B cell (primary cell): ENCODE measurements at regions not wholly inside any gene's neighbourhood (a gene's known extent, or its start where the extent isn't known, plus 50 kb on each side); places are given as distances from the start of the nearest gene placed in this dataset.

Experiments
- ATAC-seq: fragments of 200-7000 bp; cut with Tn5 transposase; one replicate; pipeline ENCODE4 v1.10.0; 2021; ENCODE audit warnings: low read depth, mild to moderate bottlenecking, moderate number of reproducible peaks, moderate library complexity
- CTCF ChIA-PET: fragments of 350-600 bp; sonication (Branson Sonifier 250); formaldehyde crosslinking; loops from one replicate; lab custom pipeline; 2021; ENCODE audit warnings: antibody characterized with exemption, inconsistent platforms; lab: Charles Lee
- POLR2A ChIA-PET: fragments of 350-600 bp; sonication (Branson Sonifier 250); formaldehyde crosslinking; loops from one replicate; lab custom pipeline; 2021; ENCODE audit warnings: antibody characterized with exemption; lab: Charles Lee
- DNase-seq: peaks from one replicate; pipeline ENCODE4 v3.0.0; 2013
- H2AFZ ChIP-seq: 2 replicates; pipeline ENCODE4 v1.6.1; 2012; ENCODE audit warnings: mild to moderate bottlenecking, low read depth, low read length; ENCODE audit not compliant: insufficient read depth, poor library complexity, severe bottlenecking
- H3K27ac ChIP-seq, 2 donors: 1 replicate in 1 of 2; 2 replicates in 1 of 2; pipeline ENCODE4 v1.5.1; 2012 to 2013; ENCODE audit warnings: low read length in 2 of 2, mild to moderate bottlenecking in 2 of 2, moderate library complexity in 1 of 2
- H3K27me3 ChIP-seq, 4 experiments: fragments of 200-600 bp in 1 of 4; sonication (generic) in 1 of 4; replicated peaks in 1 of 4; 1 replicate in 2 of 4; 2 replicates in 2 of 4; pipeline versions ENCODE4 v1.6.1 to v1.7.0; 2013 to 2016; ENCODE audit warnings: low read length in 3 of 4, mild to moderate bottlenecking in 2 of 4, mixed read lengths in 1 of 4, moderate library complexity in 1 of 4; ENCODE audit not compliant: insufficient read depth in 4 of 4, control insufficient read depth in 3 of 4; ENCODE audit errors: control extremely low read depth in 1 of 4
- H3K36me3 ChIP-seq, 2 experiments: replicated peaks in 1 of 2; 1 replicate in 1 of 2; 2 replicates in 1 of 2; pipeline versions ENCODE4 v1.6.1 to v1.7.1; 2013; ENCODE audit warnings: low read length in 1 of 2; ENCODE audit not compliant: insufficient read depth in 2 of 2, control insufficient read depth in 1 of 2; ENCODE audit errors: control extremely low read depth in 1 of 2, extremely low read depth in 1 of 2
- H3K4me1 ChIP-seq, 2 donors: fragments of 200-600 bp in 1 of 2; sonication (generic) in 1 of 2; 1 replicate in 1 of 2; 2 replicates in 1 of 2; pipeline versions ENCODE4 v1.5.1 to v1.6.1; 2013 to 2017; ENCODE audit warnings: low read length in 2 of 2; ENCODE audit not compliant: control insufficient read depth in 2 of 2, insufficient read depth in 2 of 2
- H3K4me2 ChIP-seq: replicated peaks from 2 replicates; pipeline ENCODE3; 2012; ENCODE audit warnings: mild to moderate bottlenecking, low read depth, low read length; ENCODE audit not compliant: poor library complexity, severe bottlenecking
- H3K4me3 ChIP-seq, 5 experiments: fragments of 200-600 bp in 1 of 5; sonication (generic) in 1 of 5; 1 replicate in 3 of 5; 2 replicates in 2 of 5; pipeline versions ENCODE4 v1.5.1 to v1.7.0; 2011 to 2016; ENCODE audit warnings: low read length in 4 of 5, mild to moderate bottlenecking in 4 of 5, low read depth in 2 of 5, control low read depth in 1 of 5, moderate library complexity in 1 of 5; ENCODE audit not compliant: insufficient read depth in 1 of 5; ENCODE audit errors: control extremely low read depth in 1 of 5, extremely low read depth in 1 of 5
- H3K79me2 ChIP-seq: fragments of 200-600 bp; sonication (generic); one replicate; pipeline ENCODE4 v1.6.0; 2016; ENCODE audit warnings: low read length; ENCODE audit not compliant: control insufficient read depth, insufficient read depth
- H3K9ac ChIP-seq: fragments of 200-600 bp; sonication (generic); 2 replicates; pipeline ENCODE4 v1.6.1; 2017; ENCODE audit warnings: mild to moderate bottlenecking, low read length, moderate library complexity
- H3K9me3 ChIP-seq, 3 donors: one replicate each; pipeline versions ENCODE4 v1.6.1 to v1.7.1; 2013; ENCODE audit warnings: low read length in 2 of 3; ENCODE audit not compliant: control insufficient read depth in 2 of 3, insufficient read depth in 1 of 3; ENCODE audit errors: control extremely low read depth in 1 of 3
- H4K20me1 ChIP-seq: 2 replicates; pipeline ENCODE4 v1.6.0; 2012; ENCODE audit warnings: mild to moderate bottlenecking, low read length; ENCODE audit not compliant: insufficient read depth, control insufficient read depth, poor library complexity, severe bottlenecking
- H3K27ac Mint-ChIP-seq: one replicate; pipeline ENCODE4 v1.8.0; 2021; ENCODE audit warnings: mixed read lengths
- H3K27me3 Mint-ChIP-seq: one replicate; pipeline ENCODE4 v1.8.0; 2021; ENCODE audit warnings: mixed read lengths
- H3K4me1 Mint-ChIP-seq: one replicate; pipeline ENCODE4 v1.8.0; 2021; ENCODE audit warnings: mixed read lengths
- H3K4me3 Mint-ChIP-seq: one replicate; pipeline ENCODE4 v1.8.0; 2021; ENCODE audit warnings: mixed read lengths
- H3K9me3 Mint-ChIP-seq: one replicate; pipeline ENCODE4 v1.8.0; 2022; ENCODE audit warnings: mixed read lengths; ENCODE audit not compliant: insufficient read depth
- CTCF ChIP-seq: fragments of 200-600 bp; IDR thresholded peaks from one replicate; pipeline ENCODE4 v1.8.0; 2022; ENCODE audit warnings: antibody characterized with exemption, mild to moderate bottlenecking
- EZH2 ChIP-seq: IDR thresholded peaks from 2 replicates; pipeline ENCODE4 v1.6.1; 2012; ENCODE audit warnings: borderline replicate concordance, low read depth, mild to moderate bottlenecking, moderate library complexity, low read length; ENCODE audit not compliant: insufficient read depth, poor library complexity, severe bottlenecking
- WGBS: methylation state at CpG from one replicate; pipeline ENCODE4 v1.1.5; 2013; ENCODE audit warnings: missing lambda C conversion rate; ENCODE audit not compliant: insufficient coverage; 5-methylcytosine and 5-hydroxymethylcytosine counted together
- intact Hi-C: fragments of 100-400 bp; cut with micrococcal nuclease; formaldehyde crosslinking; loops from one replicate; pipeline ENCODE4 v1.10.0; 2022

GRCh38 chr2:51528156-51528555 is 496.2 kb upstream of the NRXN1 start:
- no CpG with 5 or more reads among the region's 3 CpGs for WGBS
- peaks cover 8% of the 10 kb centered on the region for H3K9me3 Mint-ChIP-seq
- Histone ChIP-seq H3K9ac (no peak overlapping the region), H2AFZ (no peak overlapping the region), H3K9me3 (no peaks in the 10 kb centered on the region), H3K27me3 (no peaks in the 10 kb centered on the region), H3K4me1 (no peaks in the 10 kb centered on the region), H3K36me3 (no peaks in the 10 kb centered on the region), H4K20me1 (no peaks in the 10 kb centered on the region), H3K4me3 (no peak overlapping the region), H3K79me2 (no peaks in the 10 kb centered on the region), H3K27ac (no peak overlapping the region), H3K4me2 (no peak overlapping the region)
- no peak overlapping the region for H3K4me3 Mint-ChIP-seq
- intact Hi-C loops = no loop called here
- TF ChIP-seq CTCF (no peak), EZH2 (no peak)
- ChIA-PET CTCF (no interaction called here), POLR2A (no interaction called here)
- H3K27ac Mint-ChIP-seq = no peak overlapping the region
- H3K27me3 Mint-ChIP-seq = no peaks in the 10 kb centered on the region
- no peaks in the 10 kb centered on the region for H3K4me1 Mint-ChIP-seq
- DNase-seq (no peak), ATAC-seq (no peak)

GRCh38 chr2:51526766-51527165 is 494.8 kb upstream of the NRXN1 start:
- DNase-seq = no peak
- Histone ChIP-seq H3K79me2 (no peaks in the 10 kb centered on the region), H3K4me1 (no peaks in the 10 kb centered on the region), H4K20me1 (no peaks in the 10 kb centered on the region), H3K9me3 (no peaks in the 10 kb centered on the region), H3K27me3 (no peaks in the 10 kb centered on the region), H2AFZ (no peak overlapping the region), H3K9ac (no peak overlapping the region), H3K4me3 (no peak overlapping the region), H3K4me2 (no peak overlapping the region), H3K27ac (no peak overlapping the region), H3K36me3 (no peaks in the 10 kb centered on the region)
- peaks cover 8% of the 10 kb centered on the region for H3K9me3 Mint-ChIP-seq
- TF ChIP-seq CTCF (no peak), EZH2 (no peak)
- H3K4me1 Mint-ChIP-seq = no peaks in the 10 kb centered on the region
- ChIA-PET CTCF (interaction anchor here (0.6 kb wide), 1 partner anchor 366 kb away, joined by 3 read pairs; no protein-coding TSS in a partner anchor), POLR2A (no interaction called here)
- no CpG with 5 or more reads among the region's 2 CpGs for WGBS
- H3K27me3 Mint-ChIP-seq = no peaks in the 10 kb centered on the region
- no peak overlapping the region for H3K4me3 Mint-ChIP-seq
- no peak for ATAC-seq
- intact Hi-C loops = no loop called here
- H3K27ac Mint-ChIP-seq = no peak overlapping the region
